NCI-H1436 (cell line): ENCODE measurements at regions not wholly inside any gene's neighbourhood (a gene's known extent, or its start where the extent isn't known, plus 50 kb on each side); places are given as distances from the start of the nearest gene placed in this dataset.
"Not testable (repeated sequence)": the region's sequence is repeated elsewhere in the genome, so short reads cannot be mapped to it uniquely, and the experiment has no call there.

Source experiments
- DNase-seq: peaks from one replicate; lab custom pipeline; 2025; lab: John Stamatoyannopoulos, UW

DNA sequence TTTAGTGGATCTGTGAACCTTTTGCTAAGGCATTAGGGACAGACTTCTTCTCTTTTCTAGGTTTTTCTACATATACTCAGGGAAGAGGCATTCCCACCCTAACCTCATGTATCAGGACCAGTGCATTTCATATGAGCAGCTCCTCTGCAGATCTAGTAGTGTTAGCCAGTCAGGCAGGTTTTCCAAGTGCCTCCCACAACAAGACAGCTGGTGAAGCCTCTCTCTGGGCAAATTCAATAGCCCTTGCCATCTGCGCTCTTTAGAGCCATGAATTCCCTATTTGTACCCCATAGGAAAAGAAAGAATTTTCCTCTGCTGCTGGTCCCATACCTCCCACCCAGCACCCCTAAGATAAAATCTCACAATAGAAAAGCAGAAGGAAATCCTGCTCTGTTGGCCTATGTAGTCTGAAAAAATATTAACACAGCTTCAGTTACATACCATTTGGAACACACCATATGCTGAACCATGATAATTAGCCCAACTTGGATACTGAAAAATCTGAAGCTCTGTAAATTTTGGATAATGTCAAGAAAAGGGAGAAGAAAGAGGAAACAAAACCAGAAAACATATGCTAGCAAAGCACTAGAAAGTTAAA lies 1354.6 kb upstream of the NRXN1 start:
- DNase-seq, result no peak

DNA sequence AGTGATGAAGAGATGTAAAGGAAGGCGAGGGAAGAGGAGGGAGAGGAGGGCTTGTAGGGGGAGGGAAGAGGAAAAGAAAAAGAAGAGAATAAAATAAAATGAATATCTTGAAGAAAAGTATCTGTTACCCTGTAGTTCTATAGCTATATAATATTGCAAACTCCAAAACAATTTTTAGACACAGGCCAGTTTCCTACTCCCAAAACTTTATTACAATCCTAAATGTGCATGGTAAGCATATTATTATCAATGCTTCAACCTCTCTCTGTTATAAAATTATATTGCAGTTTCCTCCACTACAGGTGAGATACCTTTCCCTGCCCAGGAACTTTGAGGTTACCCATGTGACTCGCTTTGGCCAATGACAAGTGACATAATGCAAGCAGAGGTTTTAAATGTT lies 1351.6 kb upstream of the NRXN1 start:
- no peak for DNase-seq

DNA sequence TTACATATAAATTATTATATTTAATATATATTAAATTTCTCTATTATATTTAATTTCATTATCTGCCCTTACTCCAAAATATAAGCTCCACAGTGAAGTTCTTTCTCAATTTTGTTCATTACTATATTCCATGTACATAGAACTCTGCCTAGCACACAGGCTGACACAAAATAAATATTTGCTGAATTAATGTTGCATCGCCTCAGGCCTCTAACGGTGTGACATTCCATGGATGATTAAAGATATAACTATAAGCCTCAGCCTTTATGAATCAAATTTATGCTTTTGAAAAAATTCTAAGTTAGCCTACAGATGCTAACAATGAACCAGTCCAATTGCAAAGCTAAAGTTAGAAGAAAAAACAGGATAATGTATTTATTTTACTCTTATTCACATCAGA lies 1337.2 kb upstream of the NRXN1 start:
- no peak for DNase-seq

GRCh38 chr2:52368141-52368540 lies 1336.2 kb upstream of the NRXN1 start:
- DNase-seq, result no peak

DNA sequence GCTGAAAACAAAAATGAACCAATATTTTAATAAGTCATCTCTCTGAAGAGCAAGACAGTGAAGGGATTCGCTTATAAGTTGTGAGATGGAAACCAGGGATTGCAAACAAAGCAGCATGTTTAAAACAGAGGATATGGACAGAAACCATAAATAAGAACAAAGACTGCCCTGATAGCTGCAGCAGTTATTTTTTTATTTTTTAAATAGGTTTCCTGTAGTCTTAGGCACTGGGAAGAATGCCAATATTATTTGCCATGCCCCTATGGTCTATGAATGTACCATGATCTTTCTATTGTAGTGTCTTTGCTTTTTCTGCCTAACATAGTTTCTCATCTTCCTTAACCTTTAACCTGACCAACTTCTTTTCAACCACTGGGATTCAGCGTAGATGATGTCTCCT lies 1334.0 kb upstream of the NRXN1 start:
- DNase-seq, result no peak

DNA sequence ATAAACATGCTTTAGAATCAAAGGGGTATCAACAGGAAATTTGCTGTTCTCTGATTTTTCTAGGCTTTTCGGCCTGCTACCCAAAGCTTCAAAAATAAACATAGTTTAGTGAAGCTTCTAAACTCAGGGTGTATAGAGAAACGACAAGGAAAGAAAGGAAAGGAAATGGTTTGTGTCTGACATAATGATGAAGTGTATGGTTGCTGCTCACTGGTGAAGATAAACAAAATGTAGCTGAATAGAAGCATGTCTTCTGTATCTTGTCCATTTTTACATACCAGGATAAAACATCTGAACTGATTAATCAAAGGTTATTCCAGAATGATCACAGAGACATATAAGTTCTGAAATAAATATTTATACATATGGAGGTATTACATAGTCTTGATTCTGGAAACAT lies 1324.6 kb upstream of the NRXN1 start:
- DNase-seq, result no peak

GRCh38 chr2:52347292-52347691 lies 1315.4 kb upstream of the NRXN1 start:
- DNase-seq, result no peak

- no peak for DNase-seq
These were observed 1313.7 kb upstream of the NRXN1 start for GRCh38 chr2:52345676-52346075.

DNA sequence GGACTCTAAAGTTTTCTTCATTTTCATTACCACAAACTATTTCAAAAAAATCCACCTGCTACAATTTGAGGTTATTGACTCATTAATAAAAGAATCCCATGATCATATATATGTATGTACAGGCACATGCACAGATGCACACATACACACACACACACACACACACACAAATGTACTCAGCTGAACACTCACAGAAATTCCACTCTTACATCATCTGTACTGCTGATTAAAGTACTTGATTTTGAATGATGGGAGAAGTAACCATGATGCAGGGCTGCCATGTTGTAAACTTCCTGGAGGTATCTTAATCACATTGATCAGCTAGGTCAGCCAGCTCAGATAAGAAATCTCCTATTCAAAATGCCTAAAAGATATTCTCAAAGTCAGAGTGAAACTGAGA lies 1313.2 kb upstream of the NRXN1 start:
- no peak for DNase-seq

DNA sequence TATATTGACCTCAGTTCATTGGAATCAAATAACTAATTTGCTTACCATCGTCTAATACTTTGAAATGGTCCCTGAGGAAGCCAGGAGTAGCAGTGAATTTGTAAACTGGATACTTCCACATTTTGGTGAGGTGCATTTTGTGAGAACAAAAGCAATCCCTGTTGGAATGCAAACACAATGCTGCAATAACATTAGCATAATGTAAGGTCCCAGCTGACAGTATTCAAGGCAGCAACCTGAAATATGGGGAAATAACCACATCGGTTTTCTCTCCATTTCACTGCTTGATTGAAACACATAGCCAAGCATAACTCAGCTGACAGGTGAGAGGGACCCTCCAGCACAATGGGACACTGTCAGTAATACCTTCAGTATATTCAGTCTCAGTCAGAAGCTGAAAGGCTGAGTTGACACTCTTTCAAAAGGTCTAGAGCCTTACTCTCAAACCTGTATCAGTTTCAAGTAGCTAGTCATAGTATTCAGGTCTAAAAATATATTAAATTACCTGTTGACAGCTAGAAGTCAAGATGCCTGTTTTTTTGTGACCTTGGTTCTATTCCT lies 1311.9 kb upstream of the NRXN1 start:
- DNase-seq, result no peak

DNA sequence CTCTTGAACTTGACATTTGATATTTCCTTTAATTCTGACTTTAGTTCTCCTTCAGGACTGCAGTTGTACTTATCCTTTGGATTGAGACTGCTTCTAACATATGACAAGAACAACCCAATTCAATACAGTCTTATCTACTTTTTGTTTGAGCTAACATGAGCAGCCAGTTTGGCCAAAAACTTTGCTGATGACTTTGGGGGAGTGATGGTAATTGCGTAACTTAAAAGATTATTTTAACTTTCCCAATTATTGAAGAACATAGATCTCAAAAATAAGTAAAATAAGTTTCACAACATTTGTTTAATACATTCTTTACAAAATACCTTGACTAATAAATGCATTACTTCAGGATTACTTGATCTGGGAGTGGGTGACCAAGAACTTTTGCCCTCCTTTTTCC lies 1311.1 kb upstream of the NRXN1 start:
- no peak for DNase-seq

- DNase-seq, result no peak
These were observed 1310.5 kb upstream of the NRXN1 start for GRCh38 chr2:52342458-52342857.

GRCh38 chr2:52341732-52342131 lies 1309.8 kb upstream of the NRXN1 start:
- no peak for DNase-seq

DNA sequence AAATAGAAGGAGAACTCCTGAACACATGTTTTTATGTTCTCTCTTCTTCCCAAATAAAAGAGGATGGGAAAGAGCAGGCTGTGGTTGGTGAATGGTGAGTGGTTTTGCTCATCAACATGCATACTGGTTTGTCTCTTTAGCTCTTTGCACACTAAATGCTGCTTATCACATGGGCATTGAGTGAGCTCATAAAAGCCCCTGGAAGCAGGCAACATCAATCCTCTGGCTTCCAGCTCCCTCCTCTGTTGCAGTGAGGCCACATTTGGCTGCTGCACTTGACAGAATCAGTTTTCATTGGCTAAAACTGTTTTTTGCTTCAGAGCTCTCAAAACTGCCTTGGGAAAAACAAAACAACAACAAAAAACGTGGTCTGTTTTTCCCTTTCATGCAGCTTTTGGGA lies 1308.2 kb upstream of the NRXN1 start:
- no peak for DNase-seq

DNA sequence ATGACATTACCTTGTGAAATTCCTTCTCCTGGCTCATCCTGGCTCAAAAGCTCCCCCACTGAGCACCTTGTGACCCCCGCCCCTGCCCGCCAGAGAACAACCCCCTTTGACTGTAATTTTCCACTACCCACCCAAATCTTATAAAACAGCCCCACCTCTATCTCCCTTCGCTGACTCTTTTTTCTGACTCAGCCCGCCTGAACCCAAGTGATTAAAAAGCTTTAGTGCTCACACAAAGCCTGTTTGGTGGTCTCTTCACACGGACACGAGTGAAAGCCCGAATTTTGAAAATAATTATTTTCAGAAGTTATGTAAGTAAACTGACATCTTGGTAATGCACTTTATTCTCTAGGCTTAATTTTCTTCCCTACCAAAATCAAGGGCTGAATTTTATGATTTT lies 1305.9 kb upstream of the NRXN1 start:
- DNase-seq, result not testable (repeated sequence)

DNA sequence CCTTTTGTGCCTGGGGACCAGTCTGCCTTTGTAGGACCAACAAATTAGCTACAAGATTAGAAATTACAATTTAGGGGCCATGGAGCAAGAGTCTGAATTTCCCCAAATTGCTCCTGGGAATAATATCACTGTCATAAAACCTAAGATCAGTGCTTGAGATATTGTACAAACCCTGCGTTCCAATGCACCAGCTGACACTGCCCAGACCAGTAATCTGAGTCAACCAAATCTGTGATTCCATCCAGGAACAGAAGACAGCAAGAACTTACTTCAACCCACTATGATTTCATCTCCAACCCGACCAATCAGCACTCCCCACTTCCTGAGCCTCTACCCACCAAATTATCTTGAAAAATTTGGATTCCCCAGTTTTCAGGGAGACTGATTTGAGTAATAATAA lies 1305.0 kb upstream of the NRXN1 start:
- DNase-seq, result no peak

- no peak for DNase-seq
These were observed 1303.8 kb upstream of the NRXN1 start for GRCh38 chr2:52335727-52336126.

DNA sequence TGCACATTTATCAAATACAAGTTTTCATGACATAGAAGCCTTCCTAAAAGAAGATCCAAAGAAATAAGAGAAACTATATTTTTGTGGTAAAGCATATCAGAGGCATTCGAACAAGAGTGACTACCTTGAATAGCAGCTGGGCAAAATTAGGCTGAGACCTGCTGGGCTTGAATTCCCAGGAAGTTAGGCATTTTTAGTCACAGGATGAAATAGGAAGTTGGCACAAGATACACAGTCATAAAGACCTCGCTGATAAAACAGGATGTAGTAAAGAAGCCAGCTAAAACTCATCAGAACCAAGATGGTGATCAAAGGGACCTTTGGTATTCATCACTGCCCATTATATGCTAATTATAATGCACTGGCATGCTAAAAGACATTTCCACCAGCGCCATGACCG lies 1302.3 kb upstream of the NRXN1 start:
- DNase-seq, result no peak

DNA sequence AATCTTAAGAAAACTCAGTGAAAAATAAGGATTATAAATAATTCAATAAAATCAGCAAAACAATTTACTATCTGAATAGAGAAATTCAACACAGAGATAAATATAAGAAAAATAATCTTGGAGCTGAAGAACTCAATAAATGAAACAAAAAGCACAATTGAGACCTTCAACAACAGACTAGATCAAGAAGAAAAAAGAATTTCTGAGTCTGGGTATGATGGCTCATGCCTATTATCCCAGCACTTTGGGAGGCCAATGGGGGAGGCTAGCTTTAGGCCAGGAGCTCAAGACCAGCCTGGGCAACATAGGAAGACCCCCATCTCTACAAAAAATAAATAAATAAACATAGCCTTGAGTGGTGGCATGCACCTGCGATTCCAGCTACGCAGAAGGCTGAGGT lies 1295.7 kb upstream of the NRXN1 start:
- DNase-seq, result no peak

DNA sequence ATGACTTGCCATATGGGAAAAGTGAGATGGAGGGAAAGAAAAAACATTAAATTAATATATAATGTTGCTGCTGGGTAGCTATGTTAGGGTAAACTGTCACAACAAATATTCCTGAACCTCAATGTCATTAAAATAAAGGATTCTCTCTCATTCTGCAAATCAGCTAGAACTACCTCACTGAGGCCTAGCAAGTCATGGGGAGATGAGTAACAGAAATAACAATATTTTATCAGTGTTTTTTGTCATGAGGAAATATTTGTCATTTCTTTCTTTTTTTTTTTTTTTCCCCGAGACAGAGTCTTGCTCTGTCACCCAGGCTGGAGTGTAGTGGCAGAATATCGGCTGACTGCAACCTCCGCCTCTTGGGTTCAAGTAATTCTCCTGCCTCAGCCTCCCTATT lies 1282.3 kb upstream of the NRXN1 start:
- DNase-seq, result no peak

- DNase-seq, result no peak
These were observed 1280.6 kb upstream of the NRXN1 start for GRCh38 chr2:52312486-52312885.

GRCh38 chr2:52311862-52312261 lies 1279.9 kb upstream of the NRXN1 start:
- no peak for DNase-seq

DNA sequence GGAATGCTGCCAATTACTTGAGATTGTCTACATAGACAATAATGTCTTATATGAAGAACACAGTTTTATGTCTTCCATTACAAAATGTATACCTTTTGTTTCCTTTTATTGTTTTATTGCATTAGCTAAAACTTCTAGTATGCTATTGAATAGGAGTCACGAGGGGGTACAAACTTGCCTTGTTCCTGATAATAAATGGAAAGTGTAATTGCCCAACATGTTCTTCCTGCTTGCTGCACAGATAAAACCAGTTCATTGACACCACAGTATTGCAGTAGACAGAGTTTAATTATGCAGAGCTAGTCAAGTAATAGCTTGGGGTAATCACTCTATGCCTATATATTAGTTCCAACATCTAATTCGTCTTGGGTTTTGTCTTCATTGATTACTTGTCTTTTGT lies 1276.2 kb upstream of the NRXN1 start:
- DNase-seq, result no peak

- no peak for DNase-seq
These were observed 1262.7 kb upstream of the NRXN1 start for GRCh38 chr2:52294628-52295027.

DNA sequence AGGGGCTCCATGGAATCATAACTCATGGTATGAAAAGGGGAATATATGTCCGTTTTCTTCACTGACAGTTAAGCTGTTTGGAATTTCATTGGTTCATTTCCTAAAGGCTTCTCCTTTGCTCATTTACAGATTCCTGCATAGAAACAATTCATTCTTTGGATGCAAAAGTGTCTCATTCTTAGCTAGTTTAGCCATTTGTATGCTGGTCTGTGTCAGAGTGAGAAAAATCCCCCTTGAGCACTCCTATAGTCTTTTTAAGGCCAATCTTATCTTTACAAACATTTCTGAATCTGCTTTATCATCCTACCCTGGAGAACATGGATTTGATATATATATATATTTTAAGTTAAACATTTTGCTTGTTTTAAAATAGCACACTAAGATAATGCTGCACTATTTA lies 1260.9 kb upstream of the NRXN1 start:
- DNase-seq, result no peak
